Fibroblast of lung (primary cell): ENCODE measurements at regions not wholly inside any gene's neighbourhood (a gene's known extent, or its start where the extent isn't known, plus 50 kb on each side); places are given as distances from the start of the nearest gene placed in this dataset.
"Not testable (repeated sequence)": the region's sequence is repeated elsewhere in the genome, so short reads cannot be mapped to it uniquely, and the experiment has no call there.

Experiments
- DNase-seq, 2 donors: peaks; one replicate each; pipeline versions ENCODE4 v3.0.0 to v3.0.0-alpha.2; 2010; ENCODE audit warnings: low read depth in 2 of 2
- H2AFZ ChIP-seq: 2 replicates; pipeline ENCODE4 v1.5.1; 2012; ENCODE audit warnings: low read length, control low read depth, inconsistent platforms
- H3K27ac ChIP-seq: 2 replicates; pipeline ENCODE4 v1.5.1; 2011; ENCODE audit warnings: low read length, control low read depth; ENCODE audit not compliant: insufficient read depth
- H3K27me3 ChIP-seq: 2 replicates; pipeline ENCODE4 v1.5.1; 2011; ENCODE audit warnings: mild to moderate bottlenecking, low read length; ENCODE audit not compliant: control insufficient read depth, insufficient read depth
- H3K36me3 ChIP-seq: 2 replicates; pipeline ENCODE4 v1.5.1; 2011; ENCODE audit warnings: low read length; ENCODE audit not compliant: control insufficient read depth, insufficient read depth
- H3K4me1 ChIP-seq: 2 replicates; pipeline ENCODE4 v1.5.1; 2011; ENCODE audit warnings: low read length; ENCODE audit not compliant: control insufficient read depth, insufficient read depth; ENCODE audit errors: extremely low read depth
- H3K4me2 ChIP-seq: 2 replicates; pipeline ENCODE4 v1.5.1; 2011; ENCODE audit warnings: low read length, control low read depth; ENCODE audit not compliant: insufficient read depth; ENCODE audit errors: extremely low read depth
- H3K4me3 ChIP-seq, 4 experiments: fragments of 200-600 bp in 1 of 4; sonication (generic) in 1 of 4; replicated peaks in 1 of 4; 2 replicates each; pipeline ENCODE4 v1.5.1; 2011 to 2016; ENCODE audit warnings: low read length in 4 of 4, low read depth in 3 of 4, mild to moderate bottlenecking in 3 of 4, control low read depth in 2 of 4, inconsistent platforms in 1 of 4, mixed read lengths in 1 of 4; ENCODE audit not compliant: insufficient read depth in 1 of 4; ENCODE audit errors: control extremely low read depth in 1 of 4
- H3K79me2 ChIP-seq: 2 replicates; pipeline ENCODE4 v1.5.1; 2012; ENCODE audit warnings: mild to moderate bottlenecking, low read length, inconsistent platforms; ENCODE audit not compliant: control insufficient read depth, insufficient read depth
- H3K9ac ChIP-seq: 2 replicates; pipeline ENCODE4 v1.5.1; 2011; ENCODE audit warnings: mild to moderate bottlenecking, low read length, control low read depth; ENCODE audit not compliant: insufficient read depth
- H3K9me3 ChIP-seq: 2 replicates; pipeline ENCODE4 v1.5.1; 2012; ENCODE audit warnings: low read depth, low read length; ENCODE audit not compliant: control insufficient read depth, insufficient read depth
- H4K20me1 ChIP-seq: 2 replicates; pipeline ENCODE4 v1.5.1; 2011; ENCODE audit warnings: low read length; ENCODE audit not compliant: control insufficient read depth, insufficient read depth; ENCODE audit errors: extremely low read depth
- EZH2 ChIP-seq: IDR thresholded peaks from 2 replicates; pipeline ENCODE4 v1.5.1; 2012; ENCODE audit warnings: low read length, control low read depth, mild to moderate bottlenecking; ENCODE audit errors: missing control alignments
- TF ChIP-seq, protein P1 (sequence below), 2 donors: IDR thresholded peaks in 1 of 2; conservative IDR thresholded peaks in 1 of 2; 1 replicate in 1 of 2; 2 replicates in 1 of 2; pipeline ENCODE4 v1.5.1; 2011 to 2012; ENCODE audit warnings: low read length in 2 of 2, control low read depth in 1 of 2, inconsistent platforms in 1 of 2, low read depth in 1 of 2, mild to moderate bottlenecking in 1 of 2

DNA sequence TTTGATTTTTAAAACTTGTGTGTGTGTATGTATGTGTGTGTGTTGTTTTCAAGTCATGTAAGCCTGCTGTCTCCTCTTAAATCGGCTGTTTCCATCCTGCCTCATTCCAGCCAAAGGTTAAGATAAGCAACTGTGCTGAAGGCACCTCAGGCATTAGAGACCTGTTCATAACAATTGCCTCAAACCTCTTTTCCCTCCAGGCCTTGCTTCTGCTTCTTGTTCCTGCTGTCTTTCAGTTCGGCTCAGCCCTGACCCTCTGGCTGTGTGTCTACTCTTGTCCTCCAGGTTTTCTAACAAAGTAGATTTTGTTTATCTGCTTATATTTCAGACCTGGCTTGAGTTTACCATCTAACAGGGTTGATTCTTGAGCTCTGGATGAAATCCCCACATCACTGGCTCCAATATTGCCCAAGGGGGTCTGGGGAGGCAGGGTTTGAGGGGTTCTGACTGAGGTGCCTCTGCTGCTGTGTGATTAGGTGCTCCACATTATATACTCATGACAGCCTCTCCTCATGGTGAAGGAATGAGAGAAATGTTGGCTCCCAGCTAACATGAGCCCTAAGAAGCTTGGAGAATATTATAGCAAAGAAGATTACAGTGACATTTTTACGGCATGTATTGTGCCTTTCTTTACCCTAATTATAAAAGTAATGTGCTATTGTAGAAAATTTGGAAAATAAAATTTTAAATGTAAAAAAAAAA lies 229.7 kb upstream of the PIK3R1 start:
- Histone ChIP-seq H2AFZ (no peak overlapping the region), H3K4me1 (no peaks in the 10 kb centered on the region), H4K20me1 (no peaks in the 10 kb centered on the region), H3K27ac (no peak overlapping the region), H3K4me3 (no peak overlapping the region), H3K27me3 (no peaks in the 10 kb centered on the region), H3K79me2 (no peaks in the 10 kb centered on the region), H3K9me3 (no peaks in the 10 kb centered on the region), H3K36me3 (no peaks in the 10 kb centered on the region), H3K9ac (no peak overlapping the region), H3K4me2 (no peak overlapping the region)
- TF ChIP-seq EZH2 = no peak
- TF ChIP-seq, protein P1, sequence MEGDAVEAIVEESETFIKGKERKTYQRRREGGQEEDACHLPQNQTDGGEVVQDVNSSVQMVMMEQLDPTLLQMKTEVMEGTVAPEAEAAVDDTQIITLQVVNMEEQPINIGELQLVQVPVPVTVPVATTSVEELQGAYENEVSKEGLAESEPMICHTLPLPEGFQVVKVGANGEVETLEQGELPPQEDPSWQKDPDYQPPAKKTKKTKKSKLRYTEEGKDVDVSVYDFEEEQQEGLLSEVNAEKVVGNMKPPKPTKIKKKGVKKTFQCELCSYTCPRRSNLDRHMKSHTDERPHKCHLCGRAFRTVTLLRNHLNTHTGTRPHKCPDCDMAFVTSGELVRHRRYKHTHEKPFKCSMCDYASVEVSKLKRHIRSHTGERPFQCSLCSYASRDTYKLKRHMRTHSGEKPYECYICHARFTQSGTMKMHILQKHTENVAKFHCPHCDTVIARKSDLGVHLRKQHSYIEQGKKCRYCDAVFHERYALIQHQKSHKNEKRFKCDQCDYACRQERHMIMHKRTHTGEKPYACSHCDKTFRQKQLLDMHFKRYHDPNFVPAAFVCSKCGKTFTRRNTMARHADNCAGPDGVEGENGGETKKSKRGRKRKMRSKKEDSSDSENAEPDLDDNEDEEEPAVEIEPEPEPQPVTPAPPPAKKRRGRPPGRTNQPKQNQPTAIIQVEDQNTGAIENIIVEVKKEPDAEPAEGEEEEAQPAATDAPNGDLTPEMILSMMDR (conservative IDR thresholded peaks at IDR 0.05 in 1 of 2, IDR thresholded peaks at IDR 0.05 in 1 of 2; ENCODE audit: low read depth in 1 of 2, low read length in 2 of 2) = no peak
- DNase-seq = peak in 1 of 2 donors; percentile 47

DNA sequence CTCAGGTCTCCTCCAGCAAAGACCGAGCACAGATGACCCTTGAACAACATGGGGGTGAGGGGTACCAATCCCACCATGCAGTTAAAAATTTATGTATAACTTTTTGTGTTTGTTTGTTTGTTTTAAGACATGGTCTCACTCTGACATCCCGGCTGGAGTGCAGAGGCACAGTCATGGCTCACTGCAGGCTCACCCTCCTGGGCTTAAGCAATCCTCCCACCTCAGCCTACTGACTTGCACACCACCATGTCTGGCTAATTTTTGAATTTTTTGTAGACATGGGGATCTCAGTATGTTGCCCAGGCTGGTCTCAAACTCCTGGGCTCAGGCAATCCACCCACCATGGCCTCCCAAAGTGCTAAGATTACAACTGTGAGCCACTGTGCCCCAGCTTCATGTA lies 231.0 kb upstream of the PIK3R1 start:
- H3K27ac ChIP-seq = no peak overlapping the region
- no peaks in the 10 kb centered on the region for H4K20me1 ChIP-seq
- H3K27me3 ChIP-seq = no peaks in the 10 kb centered on the region
- no peaks in the 10 kb centered on the region for H3K9me3 ChIP-seq
- H3K4me1 ChIP-seq = no peaks in the 10 kb centered on the region
- no peak overlapping the region for H3K9ac ChIP-seq
- no peak for TF ChIP-seq EZH2
- TF ChIP-seq, protein P1 (conservative IDR thresholded peaks at IDR 0.05 in 1 of 2, IDR thresholded peaks at IDR 0.05 in 1 of 2; ENCODE audit: low read depth in 1 of 2, low read length in 2 of 2) = no peak
- no peaks in the 10 kb centered on the region for H3K36me3 ChIP-seq
- no peaks in the 10 kb centered on the region for H3K79me2 ChIP-seq
- H3K4me3 ChIP-seq = no peak overlapping the region
- H2AFZ ChIP-seq = no peak overlapping the region
- no peak overlapping the region for H3K4me2 ChIP-seq
- DNase-seq = no peak

DNA sequence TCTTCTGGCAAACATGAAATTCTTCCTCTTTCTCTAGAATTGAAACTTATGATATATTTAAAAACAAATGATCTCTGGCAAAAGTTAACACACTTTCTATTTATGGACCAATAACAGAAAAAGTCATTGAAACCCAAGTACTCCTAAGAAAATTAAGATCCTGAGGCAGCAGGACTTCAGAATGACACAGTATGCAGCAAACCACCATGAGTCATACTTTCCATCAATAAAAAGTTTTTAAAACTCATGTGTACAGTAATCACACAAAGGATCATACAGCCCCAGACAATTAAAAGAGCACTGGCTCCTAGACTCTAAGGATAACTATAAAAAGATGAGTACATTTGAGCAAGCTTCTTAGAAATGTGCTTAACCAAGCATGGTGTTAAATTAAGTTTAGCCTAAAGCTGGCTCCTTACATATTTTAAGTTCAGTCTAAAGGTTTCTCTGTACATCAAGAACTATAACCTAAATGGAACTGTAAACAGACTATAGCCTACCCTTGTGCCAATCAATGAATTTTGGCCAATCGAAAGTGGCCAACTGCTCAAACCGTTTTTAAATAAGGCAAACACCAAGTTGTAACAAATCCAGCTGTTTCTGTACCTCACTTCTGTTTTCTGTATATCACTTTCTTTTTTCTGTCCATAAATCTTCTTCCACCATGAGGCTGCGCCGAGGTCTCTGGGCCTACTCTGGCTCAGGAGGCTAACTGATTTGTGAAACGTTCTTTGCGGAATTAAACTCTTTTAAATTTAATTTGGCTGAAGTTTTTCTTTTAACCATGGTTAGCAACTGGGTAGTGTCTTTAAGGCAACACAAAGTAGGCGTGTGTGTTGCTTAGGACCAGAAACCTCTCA lies 232.1 kb upstream of the PIK3R1 start:
- Histone ChIP-seq H3K4me1 (no peaks in the 10 kb centered on the region), H3K4me3 (no peak overlapping the region), H2AFZ (no peak overlapping the region), H3K36me3 (no peaks in the 10 kb centered on the region), H3K4me2 (no peak overlapping the region), H4K20me1 (no peaks in the 10 kb centered on the region), H3K9me3 (no peaks in the 10 kb centered on the region), H3K27ac (no peak overlapping the region), H3K79me2 (no peaks in the 10 kb centered on the region), H3K9ac (no peak overlapping the region), H3K27me3 (no peaks in the 10 kb centered on the region)
- peak; percentile 87 to 88 for DNase-seq
- TF ChIP-seq, protein P1 (conservative IDR thresholded peaks at IDR 0.05 in 1 of 2, IDR thresholded peaks at IDR 0.05 in 1 of 2; ENCODE audit: low read depth in 1 of 2, low read length in 2 of 2) = no peak
- no peak for TF ChIP-seq EZH2

DNA sequence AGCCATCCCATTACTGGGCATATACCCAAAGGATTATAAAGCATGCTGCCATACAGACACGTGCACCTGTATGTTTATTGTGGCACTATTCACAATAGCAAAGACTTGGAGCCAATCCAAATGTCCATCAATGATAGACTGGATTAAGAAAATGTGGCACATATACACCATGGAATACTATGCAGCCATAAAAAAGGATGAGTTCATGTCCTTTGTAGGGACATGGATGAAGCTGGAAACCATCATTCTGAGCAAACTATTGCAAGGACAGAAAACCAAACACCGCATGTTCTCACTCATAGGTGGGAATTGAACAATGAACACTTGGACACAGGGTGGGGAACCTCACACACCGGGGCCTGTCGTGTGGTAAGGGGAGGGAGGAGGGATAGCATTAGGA lies 233.4 kb upstream of the PIK3R1 start:
- H3K27ac ChIP-seq, H3K9me3 ChIP-seq, H3K79me2 ChIP-seq, H3K4me1 ChIP-seq, H3K4me2 ChIP-seq, DNase-seq, H3K27me3 ChIP-seq, H3K9ac ChIP-seq, H3K4me3 ChIP-seq, H4K20me1 ChIP-seq, H2AFZ ChIP-seq, H3K36me3 ChIP-seq: not testable (repeated sequence)
